ENCODE measurements at regions not wholly inside any gene's neighbourhood (a gene's known extent, or its start where the extent isn't known, plus 50 kb on each side); places are given as distances from the start of the nearest gene placed in this dataset.

- TF ChIP-seq, protein P1, sequence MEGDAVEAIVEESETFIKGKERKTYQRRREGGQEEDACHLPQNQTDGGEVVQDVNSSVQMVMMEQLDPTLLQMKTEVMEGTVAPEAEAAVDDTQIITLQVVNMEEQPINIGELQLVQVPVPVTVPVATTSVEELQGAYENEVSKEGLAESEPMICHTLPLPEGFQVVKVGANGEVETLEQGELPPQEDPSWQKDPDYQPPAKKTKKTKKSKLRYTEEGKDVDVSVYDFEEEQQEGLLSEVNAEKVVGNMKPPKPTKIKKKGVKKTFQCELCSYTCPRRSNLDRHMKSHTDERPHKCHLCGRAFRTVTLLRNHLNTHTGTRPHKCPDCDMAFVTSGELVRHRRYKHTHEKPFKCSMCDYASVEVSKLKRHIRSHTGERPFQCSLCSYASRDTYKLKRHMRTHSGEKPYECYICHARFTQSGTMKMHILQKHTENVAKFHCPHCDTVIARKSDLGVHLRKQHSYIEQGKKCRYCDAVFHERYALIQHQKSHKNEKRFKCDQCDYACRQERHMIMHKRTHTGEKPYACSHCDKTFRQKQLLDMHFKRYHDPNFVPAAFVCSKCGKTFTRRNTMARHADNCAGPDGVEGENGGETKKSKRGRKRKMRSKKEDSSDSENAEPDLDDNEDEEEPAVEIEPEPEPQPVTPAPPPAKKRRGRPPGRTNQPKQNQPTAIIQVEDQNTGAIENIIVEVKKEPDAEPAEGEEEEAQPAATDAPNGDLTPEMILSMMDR (IDR thresholded peaks at IDR 0.05): peak; percentile 16
- TF ChIP-seq EZH2 (IDR thresholded peaks at IDR 0.05): no peak
Observed at GRCh38 chr2:173750353-173750801, 214.8 kb downstream of the SP3 start.

All from neural progenitor cell (in vitro differentiated cells).